Brain microvascular endothelial cell (primary cell): ENCODE measurements at regions not wholly inside any gene's neighbourhood (a gene's known extent, or its start where the extent isn't known, plus 50 kb on each side); places are given as distances from the start of the nearest gene placed in this dataset.
"Not testable (repeated sequence)": the region's sequence is repeated elsewhere in the genome, so short reads cannot be mapped to it uniquely, and the experiment has no call there.

ENCODE experiments used
- DNase-seq: peaks from one replicate; pipeline ENCODE4 v3.0.0-alpha.2; 2020
- H3K27ac ChIP-seq: fragments of 250-450 bp; sonication (Bioruptor Pico); 2 replicates; pipeline ENCODE4 v1.5.1; 2020; ENCODE audit warnings: mild to moderate bottlenecking, moderate library complexity
- H3K27me3 ChIP-seq: fragments of 250-450 bp; sonication (Bioruptor Pico); replicated peaks from 2 replicates; pipeline ENCODE4 v1.5.1; 2020; ENCODE audit warnings: mild to moderate bottlenecking
- H3K36me3 ChIP-seq: fragments of 250-450 bp; sonication (Bioruptor Pico); replicated peaks from 2 replicates; pipeline ENCODE4 v1.5.1; 2020; ENCODE audit warnings: mild to moderate bottlenecking
- H3K4me3 ChIP-seq: 2 replicates; pipeline ENCODE4 v1.5.1; 2011; ENCODE audit warnings: low read depth, mild to moderate bottlenecking, control low read depth, low read length, moderate library complexity
- in situ Hi-C: cut with HindIII; loops from 2 replicates; pipeline ENCODE4 v1.10.0; 2017; ENCODE audit warnings: low sequenced_read_pairs, low pct_ligation_motif_present
- TF ChIP-seq, protein P1 (sequence below): IDR thresholded peaks from 2 replicates; pipeline ENCODE4 v1.5.1; 2011; ENCODE audit warnings: low read depth, mild to moderate bottlenecking, moderate library complexity, low read length, control low read depth, inconsistent platforms; ENCODE audit errors: missing control alignments

DNA sequence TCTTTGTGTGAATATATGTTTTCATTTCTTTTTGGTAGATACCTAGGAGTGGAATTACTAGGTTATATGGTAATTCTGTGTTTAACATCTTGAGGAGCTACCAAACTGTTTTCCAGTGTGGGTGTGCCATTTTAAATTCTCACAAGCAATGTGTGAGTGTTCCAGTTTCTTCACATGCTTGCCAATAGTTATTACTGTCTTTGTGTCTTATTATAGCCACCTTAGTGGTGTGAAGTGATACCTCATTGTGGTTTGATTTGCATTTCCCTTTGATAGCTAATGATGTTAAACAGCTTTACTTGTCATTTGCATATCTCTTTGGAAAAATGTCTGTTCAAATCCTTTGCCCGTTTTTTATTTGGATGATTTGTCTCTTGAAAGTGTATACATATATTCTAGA is 513.0 kb downstream of the TMEM38B start:
- Histone ChIP-seq H3K36me3 (no peaks in the 10 kb centered on the region), H3K27ac (no peak overlapping the region), H3K4me3 (no peak overlapping the region), H3K27me3 (no peaks in the 10 kb centered on the region)
- TF ChIP-seq, protein P1, sequence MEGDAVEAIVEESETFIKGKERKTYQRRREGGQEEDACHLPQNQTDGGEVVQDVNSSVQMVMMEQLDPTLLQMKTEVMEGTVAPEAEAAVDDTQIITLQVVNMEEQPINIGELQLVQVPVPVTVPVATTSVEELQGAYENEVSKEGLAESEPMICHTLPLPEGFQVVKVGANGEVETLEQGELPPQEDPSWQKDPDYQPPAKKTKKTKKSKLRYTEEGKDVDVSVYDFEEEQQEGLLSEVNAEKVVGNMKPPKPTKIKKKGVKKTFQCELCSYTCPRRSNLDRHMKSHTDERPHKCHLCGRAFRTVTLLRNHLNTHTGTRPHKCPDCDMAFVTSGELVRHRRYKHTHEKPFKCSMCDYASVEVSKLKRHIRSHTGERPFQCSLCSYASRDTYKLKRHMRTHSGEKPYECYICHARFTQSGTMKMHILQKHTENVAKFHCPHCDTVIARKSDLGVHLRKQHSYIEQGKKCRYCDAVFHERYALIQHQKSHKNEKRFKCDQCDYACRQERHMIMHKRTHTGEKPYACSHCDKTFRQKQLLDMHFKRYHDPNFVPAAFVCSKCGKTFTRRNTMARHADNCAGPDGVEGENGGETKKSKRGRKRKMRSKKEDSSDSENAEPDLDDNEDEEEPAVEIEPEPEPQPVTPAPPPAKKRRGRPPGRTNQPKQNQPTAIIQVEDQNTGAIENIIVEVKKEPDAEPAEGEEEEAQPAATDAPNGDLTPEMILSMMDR: no peak
- no peak for DNase-seq
- in situ Hi-C loops: no loop called here

DNA sequence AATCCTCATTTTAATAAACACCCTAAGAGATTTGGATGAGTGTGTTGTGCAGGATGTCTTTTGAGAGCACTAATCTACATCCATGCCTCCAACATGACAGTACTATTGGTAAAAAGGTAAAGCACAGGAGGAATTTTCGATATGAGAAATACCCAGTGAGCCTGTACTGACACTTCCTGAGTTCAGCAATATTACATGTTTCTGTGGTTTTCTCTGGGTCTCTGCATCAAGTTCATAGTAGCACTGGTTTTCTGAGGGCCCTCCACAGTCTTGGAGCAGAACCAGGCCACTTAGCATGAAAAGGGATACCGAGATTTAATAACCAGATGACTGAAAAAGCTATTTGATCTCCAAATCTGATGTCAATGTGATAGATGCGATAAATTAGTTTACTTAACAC is 524.1 kb downstream of the TMEM38B start:
- no peak overlapping the region for H3K4me3 ChIP-seq
- H3K27me3 ChIP-seq: no peaks in the 10 kb centered on the region
- in situ Hi-C loops: no loop called here
- no peak for DNase-seq
- no peak overlapping the region for H3K27ac ChIP-seq
- TF ChIP-seq, protein P1: no peak
- no peaks in the 10 kb centered on the region for H3K36me3 ChIP-seq

DNA sequence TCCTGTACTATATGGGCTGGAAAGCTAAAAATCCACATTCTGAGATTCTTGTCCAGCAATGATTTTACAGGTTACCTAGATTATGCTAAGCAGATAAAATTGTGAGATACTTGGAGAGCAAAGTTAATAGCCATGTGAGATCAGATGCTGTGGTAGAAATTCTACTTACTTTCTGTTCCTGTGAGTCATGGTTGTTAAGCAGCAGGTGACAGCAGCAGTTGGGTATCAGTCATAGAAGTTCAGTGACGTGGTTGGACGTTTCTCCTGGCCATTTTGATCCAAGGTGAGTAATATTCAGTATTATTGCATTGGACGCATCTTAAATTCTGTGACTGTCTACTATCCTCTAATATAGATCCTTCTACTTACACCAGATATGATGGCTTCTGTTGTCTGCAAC is 524.5 kb downstream of the TMEM38B start:
- no peak for DNase-seq
- Histone ChIP-seq H3K27ac (no peak overlapping the region), H3K36me3 (no peaks in the 10 kb centered on the region), H3K27me3 (no peaks in the 10 kb centered on the region), H3K4me3 (no peak overlapping the region)
- TF ChIP-seq, protein P1: no peak
- in situ Hi-C loops: no loop called here

DNA sequence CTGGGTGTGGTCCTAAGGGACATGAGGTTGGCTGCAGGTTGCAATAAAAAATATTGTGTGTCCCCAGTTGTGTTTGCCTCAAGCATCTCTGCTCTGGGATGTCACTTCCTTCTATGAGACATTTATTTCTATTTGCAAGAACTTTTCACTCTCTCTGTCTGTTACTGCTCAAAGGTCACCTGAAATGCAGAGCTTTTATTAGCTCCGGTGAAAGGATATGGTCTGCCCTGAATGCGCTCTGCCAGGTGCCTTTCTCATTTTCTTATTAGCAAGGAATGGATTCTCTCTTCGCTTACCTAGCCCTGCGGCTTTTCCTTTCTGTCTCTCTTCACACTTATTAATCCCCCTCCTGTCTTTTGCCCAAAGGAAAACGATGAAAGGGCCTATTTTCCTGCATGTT is 526.1 kb downstream of the TMEM38B start:
- TF ChIP-seq, protein P1: no peak
- Histone ChIP-seq H3K27ac (no peak overlapping the region), H3K27me3 (no peaks in the 10 kb centered on the region), H3K4me3 (no peak overlapping the region), H3K36me3 (no peaks in the 10 kb centered on the region)
- no peak for DNase-seq
- in situ Hi-C loops: no loop called here

DNA sequence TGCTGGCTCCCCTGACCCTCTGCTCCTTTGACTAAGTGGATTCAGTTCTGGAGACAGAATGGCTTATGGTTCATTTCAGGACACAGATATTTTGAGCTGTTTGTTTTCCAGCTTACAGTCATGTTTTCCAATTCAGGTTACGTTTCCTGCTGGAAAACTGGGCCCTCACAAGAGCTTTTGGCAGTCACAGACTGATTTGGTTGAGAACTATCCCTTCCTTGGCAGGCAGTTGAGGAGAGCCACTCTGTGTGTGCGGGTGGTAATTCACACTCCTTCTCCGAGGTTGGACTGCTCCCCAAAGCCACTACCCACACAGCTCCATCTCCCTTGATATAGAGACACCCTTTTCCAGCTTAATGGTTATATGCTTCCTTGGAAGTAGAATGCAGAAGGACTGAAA is 534.5 kb downstream of the TMEM38B start:
- DNase-seq: no peak
- in situ Hi-C loops: no loop called here
- Histone ChIP-seq H3K27me3 (no peaks in the 10 kb centered on the region), H3K27ac (no peak overlapping the region), H3K4me3 (no peak overlapping the region), H3K36me3 (no peaks in the 10 kb centered on the region)
- TF ChIP-seq, protein P1: no peak

DNA sequence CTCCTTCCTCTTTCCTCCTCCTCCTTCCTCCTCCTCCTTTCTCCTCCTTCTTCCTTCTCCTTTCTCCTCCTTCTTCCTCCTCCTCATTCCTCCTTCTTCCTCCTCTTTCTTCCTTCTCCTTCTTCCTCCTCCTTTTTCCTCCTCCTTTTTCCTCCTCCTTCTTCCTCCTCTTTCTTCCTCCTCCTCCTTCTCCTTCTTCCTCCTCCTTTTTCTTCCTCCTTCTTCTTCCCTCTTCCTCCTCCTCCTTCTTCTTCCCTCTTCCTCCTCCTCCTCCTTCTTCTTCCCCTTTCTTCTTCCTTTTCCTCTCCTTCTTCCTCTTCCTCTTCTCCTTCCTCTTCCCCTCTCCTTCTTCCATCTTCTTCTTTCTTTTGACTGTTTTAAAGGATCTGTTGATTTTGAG is 538.8 kb downstream of the TMEM38B start:
- no peaks in the 10 kb centered on the region for H3K36me3 ChIP-seq

DNA sequence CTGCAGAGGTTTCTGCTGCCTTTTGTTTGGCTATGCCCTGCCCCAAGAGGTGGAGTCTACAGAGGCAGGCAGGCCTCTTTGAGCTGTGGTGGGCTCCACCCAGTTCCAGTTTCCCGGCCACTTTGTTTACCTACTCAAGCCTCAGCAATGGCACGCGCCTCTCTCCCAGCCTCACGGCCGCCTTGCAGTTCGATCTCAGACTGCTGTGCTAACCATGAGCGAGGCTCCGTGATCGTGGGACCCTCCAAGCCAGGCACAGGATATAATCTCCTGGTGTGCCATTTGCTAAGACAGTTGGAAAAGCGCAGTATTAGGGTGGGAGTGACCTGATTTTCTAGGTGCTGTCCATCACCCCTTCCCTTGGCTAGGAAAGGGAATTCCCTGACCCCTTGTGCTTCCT is 566.6 kb downstream of the TMEM38B start:
- H3K27me3 ChIP-seq, H3K27ac ChIP-seq, H3K36me3 ChIP-seq, H3K4me3 ChIP-seq, DNase-seq, in situ Hi-C loops: not testable (repeated sequence)

More for the DNA sequence above, 538.8 kb downstream of the TMEM38B start:
- Histone ChIP-seq H3K27ac (no peak overlapping the region), H3K4me3 (no peak overlapping the region), H3K27me3 (no peaks in the 10 kb centered on the region)
- DNase-seq: no peak
- TF ChIP-seq, protein P1: no peak
- in situ Hi-C loops: no loop called here
